GM12874 (cell line): ENCODE measurements at regions not wholly inside any gene's neighbourhood (a gene's known extent, or its start where the extent isn't known, plus 50 kb on each side); places are given as distances from the start of the nearest gene placed in this dataset.

Experiments used
- TF ChIP-seq, protein P1 (sequence below): IDR thresholded peaks from 2 replicates; pipeline ENCODE4 v1.5.1; 2011; ENCODE audit warnings: low read depth, mild to moderate bottlenecking, control low read depth, low read length, moderate library complexity; ENCODE audit not compliant: insufficient read depth

DNA sequence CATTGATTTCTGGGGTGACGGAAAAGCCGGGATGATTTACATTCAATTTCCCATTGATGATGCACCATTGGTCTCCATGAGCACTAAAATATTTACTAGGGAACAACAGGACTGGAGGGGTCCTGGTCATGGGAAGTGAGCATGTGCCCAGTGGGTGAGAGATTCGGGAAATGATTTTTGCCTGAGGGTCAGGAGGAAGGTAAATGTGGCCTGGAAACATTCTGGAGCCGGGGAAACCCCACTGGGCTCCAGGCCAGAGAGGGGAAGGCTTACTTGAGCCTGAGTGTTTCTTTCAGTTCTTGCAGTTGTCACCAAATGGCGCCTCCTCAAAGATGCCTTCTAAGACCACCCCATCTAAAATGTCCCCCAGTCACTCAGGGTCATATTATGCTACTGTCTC lies 532.3 kb upstream of the TBX3 start:
- TF ChIP-seq, protein P1, sequence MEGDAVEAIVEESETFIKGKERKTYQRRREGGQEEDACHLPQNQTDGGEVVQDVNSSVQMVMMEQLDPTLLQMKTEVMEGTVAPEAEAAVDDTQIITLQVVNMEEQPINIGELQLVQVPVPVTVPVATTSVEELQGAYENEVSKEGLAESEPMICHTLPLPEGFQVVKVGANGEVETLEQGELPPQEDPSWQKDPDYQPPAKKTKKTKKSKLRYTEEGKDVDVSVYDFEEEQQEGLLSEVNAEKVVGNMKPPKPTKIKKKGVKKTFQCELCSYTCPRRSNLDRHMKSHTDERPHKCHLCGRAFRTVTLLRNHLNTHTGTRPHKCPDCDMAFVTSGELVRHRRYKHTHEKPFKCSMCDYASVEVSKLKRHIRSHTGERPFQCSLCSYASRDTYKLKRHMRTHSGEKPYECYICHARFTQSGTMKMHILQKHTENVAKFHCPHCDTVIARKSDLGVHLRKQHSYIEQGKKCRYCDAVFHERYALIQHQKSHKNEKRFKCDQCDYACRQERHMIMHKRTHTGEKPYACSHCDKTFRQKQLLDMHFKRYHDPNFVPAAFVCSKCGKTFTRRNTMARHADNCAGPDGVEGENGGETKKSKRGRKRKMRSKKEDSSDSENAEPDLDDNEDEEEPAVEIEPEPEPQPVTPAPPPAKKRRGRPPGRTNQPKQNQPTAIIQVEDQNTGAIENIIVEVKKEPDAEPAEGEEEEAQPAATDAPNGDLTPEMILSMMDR, result no peak

DNA sequence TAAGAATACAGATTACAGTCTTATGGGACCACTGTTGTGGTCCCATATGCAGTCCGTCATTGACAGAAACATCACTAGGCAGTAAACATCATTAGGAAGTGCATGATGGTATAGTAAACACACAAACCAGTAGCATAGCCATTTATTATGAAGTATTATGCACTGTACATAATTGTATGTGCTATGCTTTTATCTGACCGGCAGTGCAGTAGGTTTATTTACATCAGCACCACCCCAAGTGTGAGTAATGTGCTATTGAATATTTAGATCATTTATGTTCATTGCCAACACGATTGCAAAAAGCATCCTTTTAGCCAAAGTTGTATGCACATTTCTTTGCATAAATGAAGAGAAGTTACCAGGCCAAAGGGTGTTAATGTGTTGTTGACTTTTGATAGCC lies 531.6 kb upstream of the TBX3 start:
- TF ChIP-seq, protein P1, result no peak

DNA sequence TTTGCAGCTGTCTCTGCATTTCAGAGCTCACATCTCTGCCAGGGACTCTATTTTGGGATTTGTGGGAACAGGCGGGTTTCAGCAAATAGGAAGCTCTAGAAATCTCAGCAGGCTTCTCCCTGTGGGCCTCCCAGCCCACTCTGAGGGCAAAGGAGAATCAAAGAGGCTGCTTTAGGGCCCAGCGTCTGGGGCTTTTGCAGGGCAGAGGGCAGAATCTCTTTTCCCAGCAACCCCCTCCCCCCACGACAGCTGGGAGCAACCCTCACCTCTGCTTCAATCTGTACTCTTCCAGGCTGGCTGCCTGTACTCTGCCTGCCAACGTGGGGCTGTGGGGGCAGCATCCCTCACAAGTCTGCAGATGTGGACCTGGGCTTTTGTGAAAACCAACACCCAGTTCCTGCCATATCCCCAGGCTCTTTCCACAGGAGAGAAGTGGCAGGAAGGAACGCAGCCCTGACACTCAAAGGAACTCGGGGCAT lies 529.6 kb upstream of the TBX3 start:
- TF ChIP-seq, protein P1, result no peak

DNA sequence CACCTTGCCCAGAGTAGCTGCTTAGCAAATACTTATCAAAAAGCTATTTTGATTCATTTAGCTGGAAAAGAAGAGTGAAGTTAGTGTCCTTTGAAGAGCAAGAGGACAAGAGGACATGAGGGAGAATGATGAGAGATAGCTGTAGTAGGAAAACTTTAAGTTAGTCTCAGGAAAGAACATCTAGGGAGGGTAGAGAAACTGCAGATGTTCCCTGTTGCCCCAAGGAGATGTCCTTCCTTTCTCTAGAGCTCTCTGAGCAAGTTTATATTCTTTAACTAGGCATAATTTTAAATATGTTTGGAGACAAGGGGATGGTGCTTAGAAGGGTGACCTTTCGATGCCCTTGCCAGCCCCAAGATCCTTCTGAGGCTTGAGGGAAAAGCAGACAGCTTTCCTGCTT lies 529.1 kb upstream of the TBX3 start:
- TF ChIP-seq, protein P1, result no peak

DNA sequence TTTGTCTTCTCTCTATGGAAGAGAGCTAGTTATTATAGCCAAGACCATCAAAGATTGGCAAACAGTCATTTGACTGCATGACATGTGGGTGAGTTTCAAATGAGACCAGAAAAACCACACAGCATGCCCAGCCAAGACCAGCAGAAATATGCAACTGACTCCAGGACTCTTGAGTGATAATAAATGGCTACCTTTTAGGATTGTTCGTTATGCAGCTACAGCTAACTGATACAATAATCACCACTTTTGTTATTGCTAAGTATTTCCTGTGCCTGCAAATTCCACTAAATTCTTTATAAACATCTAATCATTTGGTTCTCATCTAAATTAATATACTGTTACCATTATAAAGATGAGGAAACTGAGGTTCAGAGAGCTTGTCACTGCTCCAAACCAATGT lies 528.4 kb upstream of the TBX3 start:
- TF ChIP-seq, protein P1, result no peak

DNA sequence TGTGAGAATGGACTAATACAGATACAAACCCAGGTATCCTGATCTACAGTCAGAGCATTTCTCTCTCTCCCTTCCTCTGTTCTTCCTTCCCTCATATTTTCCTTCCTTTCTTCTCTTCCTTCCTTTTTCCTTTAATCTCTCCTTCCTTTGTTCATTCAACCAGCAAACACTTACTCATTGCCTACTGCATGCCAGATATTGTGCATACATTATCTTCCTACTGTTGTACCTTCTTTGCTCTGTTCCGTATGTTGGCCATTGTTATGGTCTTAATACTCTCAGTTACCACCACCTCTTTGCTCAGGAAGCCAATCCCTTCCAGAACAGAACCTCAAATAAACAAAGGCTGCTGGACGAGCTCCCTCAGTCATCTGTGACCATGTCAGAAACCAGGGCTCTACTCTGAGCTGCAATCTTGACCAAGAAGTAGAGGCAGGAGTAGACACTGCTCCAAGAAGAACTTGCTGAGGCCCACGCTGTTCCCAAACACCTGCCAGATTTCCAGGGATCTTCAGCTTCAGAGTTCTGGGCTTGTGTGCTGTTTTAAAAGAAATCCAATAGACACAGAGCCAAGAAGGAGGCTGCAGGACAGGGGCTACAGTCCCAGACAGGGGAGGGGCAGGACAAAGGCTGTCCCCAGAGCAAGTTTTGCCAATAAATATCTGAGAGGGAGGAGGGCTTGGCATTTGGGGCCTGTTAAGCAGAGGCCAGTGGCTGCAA lies 526.7 kb upstream of the TBX3 start:
- TF ChIP-seq, protein P1, result no peak

DNA sequence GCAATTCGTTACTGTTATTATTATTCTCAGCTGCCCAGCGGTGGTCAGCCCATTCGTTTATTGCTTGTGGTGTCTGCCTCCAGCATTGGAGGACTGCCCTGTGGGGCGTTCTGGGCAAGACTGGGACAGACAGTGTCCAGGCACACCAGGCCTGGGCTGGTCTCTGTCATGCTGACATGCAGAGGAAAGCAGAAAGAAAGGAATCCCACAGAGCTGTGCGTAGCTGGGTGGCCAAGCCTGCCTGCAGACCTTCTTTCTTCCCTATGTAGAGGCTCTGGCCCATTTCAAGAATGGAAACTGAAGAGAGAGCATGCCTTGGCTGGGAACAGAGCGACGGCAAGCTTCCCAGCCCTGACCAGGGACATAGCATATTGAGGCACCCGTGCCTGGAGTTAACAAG lies 525.3 kb upstream of the TBX3 start:
- TF ChIP-seq, protein P1, result no peak
